ENCODE measurements at regions not wholly inside any gene's neighbourhood (a gene's known extent, or its start where the extent isn't known, plus 50 kb on each side); places are given as distances from the start of the nearest gene placed in this dataset.
A peak's percentile ranks its signal among the peaks of the same experiment; 100 is the strongest.

GRCh38 chr11:29025001-29025400 lies 916.8 kb downstream of the METTL15 start:
- Histone ChIP-seq H2AFZ (ENCODE audit: low read depth) (peak overlapping the region; percentile 37), H3K27ac (ENCODE audit: low read depth in 2 of 2, low read length in 1 of 2) (peak overlapping the region in 1 of 2 experiments; percentile 58; a peak in 2 of 4 replicates), H3K27me3 (ENCODE audit: insufficient read depth) (no peaks in the 10 kb centered on the region), H3K36me3 (replicated peaks in 1 of 2; ENCODE audit: control insufficient read depth in 1 of 2, insufficient read depth in 2 of 2, low read length in 1 of 2) (peaks cover 0 to 13% of the 10 kb centered on the region in 2 experiments), H3K9ac (no peak overlapping the region), H3K4me3 (ENCODE audit: low read depth in 2 of 2, low read length in 1 of 2) (no peak overlapping the region), H3K9me2 (no peaks in the 10 kb centered on the region), H3K4me1 (ENCODE audit: control insufficient read depth in 1 of 2, insufficient read depth in 2 of 2, low read depth in 1 of 2, low read length in 1 of 2) (peaks cover 0 to 19% of the 10 kb centered on the region in 2 experiments; a peak in 1 of 4 replicates), H3K79me2 (ENCODE audit: insufficient read depth) (no peaks in the 10 kb centered on the region), H4K20me1 (ENCODE audit: insufficient read depth) (no peaks in the 10 kb centered on the region), H3K9me3 (peaks cover 7% of the 10 kb centered on the region; the same call in 1 of the 2 replicates), H3F3A (replicated peaks; ENCODE audit: insufficient read depth) (peaks cover 32% of the 10 kb centered on the region), H3K4me2 (no peak overlapping the region)
- 20% methylated on average over 3 of the region's 3 CpGs for WGBS (ENCODE audit: low lambda C conversion rate)
- ChIA-PET CTCF (no interaction called here), POLR2A (no interaction called here)
- no peak for TF ChIP-seq JUND (IDR thresholded peaks at IDR 0.05)
- TF ChIP-seq NRF1 (IDR thresholded peaks at IDR 0.05; ENCODE audit: low read depth, low read length), result no peak
- no peak for TF ChIP-seq IRF3 (IDR thresholded peaks at IDR 0.05; ENCODE audit: low read depth, low read length)
- TF ChIP-seq SMC3 (IDR thresholded peaks at IDR 0.05; ENCODE audit: low read depth, low read length), result no peak
- no peak for TF ChIP-seq EP300 (IDR thresholded peaks at IDR 0.05; ENCODE audit: borderline replicate concordance in 1 of 2, low read depth in 1 of 2, low read length in 1 of 2)
- TF ChIP-seq CTCF (IDR thresholded peaks at IDR 0.05), result no peak
- no peak for TF ChIP-seq YY1 (IDR thresholded peaks at IDR 0.05; ENCODE audit: low read depth)
- no peak for TF ChIP-seq GATA2 (CRISPR knock-in tag; IDR thresholded peaks at IDR 0.05)
- no peak for TF ChIP-seq FOXM1 (IDR thresholded peaks at IDR 0.05; ENCODE audit: low read depth)
- TF ChIP-seq USF2 (IDR thresholded peaks at IDR 0.05; ENCODE audit: borderline replicate concordance, low read depth, low read length), result no peak
- TF ChIP-seq RAD21 (IDR thresholded peaks at IDR 0.05; ENCODE audit: low read length), result no peak
- TF ChIP-seq MAX (IDR thresholded peaks at IDR 0.05; ENCODE audit: low read depth), result no peak
- TF ChIP-seq PBX3 (IDR thresholded peaks at IDR 0.05), result no peak
- no peak for TF ChIP-seq FOSL2 (IDR thresholded peaks at IDR 0.05; ENCODE audit: borderline replicate concordance, low read depth)
- no peak for TF ChIP-seq RCOR1 (IDR thresholded peaks at IDR 0.05; ENCODE audit: low read length)
- TF ChIP-seq USF1 (IDR thresholded peaks at IDR 0.05; ENCODE audit: borderline replicate concordance, low read depth), result no peak
- TF ChIP-seq TEAD4 (IDR thresholded peaks at IDR 0.05; ENCODE audit: borderline replicate concordance, insufficient read depth), result no peak
- TF ChIP-seq TCF12 (IDR thresholded peaks at IDR 0.05), result no peak
- TF ChIP-seq MXI1 (IDR thresholded peaks at IDR 0.05; ENCODE audit: low read depth, low read length), result no peak
- DNase-seq, result no peak
